ENCODE measurements at regions not wholly inside any gene's neighbourhood (a gene's known extent, or its start where the extent isn't known, plus 50 kb on each side); places are given as distances from the start of the nearest gene placed in this dataset.

DNA sequence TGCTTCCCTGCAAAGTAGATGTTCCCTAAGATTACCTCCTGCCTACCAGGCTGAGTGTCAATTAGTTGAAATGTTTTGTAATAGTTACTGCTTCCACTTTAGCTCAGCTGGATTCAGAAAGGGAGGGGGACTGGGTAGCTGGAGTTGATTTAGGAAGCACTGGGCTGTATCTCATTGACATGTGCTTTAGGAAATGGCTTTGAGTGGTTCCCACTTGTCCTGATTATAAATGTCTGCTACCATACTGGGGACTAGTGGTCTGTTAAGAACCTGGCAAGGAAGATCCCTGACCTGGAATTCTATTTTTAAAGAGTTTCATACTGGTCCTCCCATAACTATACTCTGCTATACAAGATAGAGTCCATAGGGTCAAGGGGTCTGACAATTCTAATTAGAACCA is 363.9 kb upstream of the PPP1R2C start:
- TF ChIP-seq, protein P1, sequence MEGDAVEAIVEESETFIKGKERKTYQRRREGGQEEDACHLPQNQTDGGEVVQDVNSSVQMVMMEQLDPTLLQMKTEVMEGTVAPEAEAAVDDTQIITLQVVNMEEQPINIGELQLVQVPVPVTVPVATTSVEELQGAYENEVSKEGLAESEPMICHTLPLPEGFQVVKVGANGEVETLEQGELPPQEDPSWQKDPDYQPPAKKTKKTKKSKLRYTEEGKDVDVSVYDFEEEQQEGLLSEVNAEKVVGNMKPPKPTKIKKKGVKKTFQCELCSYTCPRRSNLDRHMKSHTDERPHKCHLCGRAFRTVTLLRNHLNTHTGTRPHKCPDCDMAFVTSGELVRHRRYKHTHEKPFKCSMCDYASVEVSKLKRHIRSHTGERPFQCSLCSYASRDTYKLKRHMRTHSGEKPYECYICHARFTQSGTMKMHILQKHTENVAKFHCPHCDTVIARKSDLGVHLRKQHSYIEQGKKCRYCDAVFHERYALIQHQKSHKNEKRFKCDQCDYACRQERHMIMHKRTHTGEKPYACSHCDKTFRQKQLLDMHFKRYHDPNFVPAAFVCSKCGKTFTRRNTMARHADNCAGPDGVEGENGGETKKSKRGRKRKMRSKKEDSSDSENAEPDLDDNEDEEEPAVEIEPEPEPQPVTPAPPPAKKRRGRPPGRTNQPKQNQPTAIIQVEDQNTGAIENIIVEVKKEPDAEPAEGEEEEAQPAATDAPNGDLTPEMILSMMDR (conservative IDR thresholded peaks at IDR 0.05; ENCODE audit: low read depth in 2 of 2): no peak
- TF ChIP-seq EZH2phosphoT487 (IDR thresholded peaks at IDR 0.05; ENCODE audit: unreplicated experiment) (no peak), POLR2AphosphoS5 (IDR thresholded peaks at IDR 0.05; ENCODE audit: low read depth) (no peak), EZH2 (IDR thresholded peaks at IDR 0.05; ENCODE audit: low read depth, unreplicated experiment) (no peak), CREB1 (CRISPR knock-in tag; IDR thresholded peaks at IDR 0.05; ENCODE audit: low read depth) (no peak), ZNF331 (CRISPR knock-in tag; IDR thresholded peaks at IDR 0.05; ENCODE audit: low read depth) (no peak), JUNB (IDR thresholded peaks at IDR 0.05; ENCODE audit: unreplicated experiment) (no peak), STAT1 (IDR thresholded peaks at IDR 0.05; ENCODE audit: unreplicated experiment) (no peak), NANOG (IDR thresholded peaks at IDR 0.05; ENCODE audit: borderline replicate concordance) (no peak), ZNF114 (CRISPR knock-in tag; IDR thresholded peaks at IDR 0.05) (no peak)
- TF ChIP-seq, protein P2, sequence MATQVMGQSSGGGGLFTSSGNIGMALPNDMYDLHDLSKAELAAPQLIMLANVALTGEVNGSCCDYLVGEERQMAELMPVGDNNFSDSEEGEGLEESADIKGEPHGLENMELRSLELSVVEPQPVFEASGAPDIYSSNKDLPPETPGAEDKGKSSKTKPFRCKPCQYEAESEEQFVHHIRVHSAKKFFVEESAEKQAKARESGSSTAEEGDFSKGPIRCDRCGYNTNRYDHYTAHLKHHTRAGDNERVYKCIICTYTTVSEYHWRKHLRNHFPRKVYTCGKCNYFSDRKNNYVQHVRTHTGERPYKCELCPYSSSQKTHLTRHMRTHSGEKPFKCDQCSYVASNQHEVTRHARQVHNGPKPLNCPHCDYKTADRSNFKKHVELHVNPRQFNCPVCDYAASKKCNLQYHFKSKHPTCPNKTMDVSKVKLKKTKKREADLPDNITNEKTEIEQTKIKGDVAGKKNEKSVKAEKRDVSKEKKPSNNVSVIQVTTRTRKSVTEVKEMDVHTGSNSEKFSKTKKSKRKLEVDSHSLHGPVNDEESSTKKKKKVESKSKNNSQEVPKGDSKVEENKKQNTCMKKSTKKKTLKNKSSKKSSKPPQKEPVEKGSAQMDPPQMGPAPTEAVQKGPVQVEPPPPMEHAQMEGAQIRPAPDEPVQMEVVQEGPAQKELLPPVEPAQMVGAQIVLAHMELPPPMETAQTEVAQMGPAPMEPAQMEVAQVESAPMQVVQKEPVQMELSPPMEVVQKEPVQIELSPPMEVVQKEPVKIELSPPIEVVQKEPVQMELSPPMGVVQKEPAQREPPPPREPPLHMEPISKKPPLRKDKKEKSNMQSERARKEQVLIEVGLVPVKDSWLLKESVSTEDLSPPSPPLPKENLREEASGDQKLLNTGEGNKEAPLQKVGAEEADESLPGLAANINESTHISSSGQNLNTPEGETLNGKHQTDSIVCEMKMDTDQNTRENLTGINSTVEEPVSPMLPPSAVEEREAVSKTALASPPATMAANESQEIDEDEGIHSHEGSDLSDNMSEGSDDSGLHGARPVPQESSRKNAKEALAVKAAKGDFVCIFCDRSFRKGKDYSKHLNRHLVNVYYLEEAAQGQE (IDR thresholded peaks at IDR 0.05; ENCODE audit: unreplicated experiment): no peak
- TF ChIP-seq, protein P3, sequence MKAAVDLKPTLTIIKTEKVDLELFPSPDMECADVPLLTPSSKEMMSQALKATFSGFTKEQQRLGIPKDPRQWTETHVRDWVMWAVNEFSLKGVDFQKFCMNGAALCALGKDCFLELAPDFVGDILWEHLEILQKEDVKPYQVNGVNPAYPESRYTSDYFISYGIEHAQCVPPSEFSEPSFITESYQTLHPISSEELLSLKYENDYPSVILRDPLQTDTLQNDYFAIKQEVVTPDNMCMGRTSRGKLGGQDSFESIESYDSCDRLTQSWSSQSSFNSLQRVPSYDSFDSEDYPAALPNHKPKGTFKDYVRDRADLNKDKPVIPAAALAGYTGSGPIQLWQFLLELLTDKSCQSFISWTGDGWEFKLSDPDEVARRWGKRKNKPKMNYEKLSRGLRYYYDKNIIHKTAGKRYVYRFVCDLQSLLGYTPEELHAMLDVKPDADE (IDR thresholded peaks at IDR 0.05): no peak
- TF ChIP-seq, protein P4, sequence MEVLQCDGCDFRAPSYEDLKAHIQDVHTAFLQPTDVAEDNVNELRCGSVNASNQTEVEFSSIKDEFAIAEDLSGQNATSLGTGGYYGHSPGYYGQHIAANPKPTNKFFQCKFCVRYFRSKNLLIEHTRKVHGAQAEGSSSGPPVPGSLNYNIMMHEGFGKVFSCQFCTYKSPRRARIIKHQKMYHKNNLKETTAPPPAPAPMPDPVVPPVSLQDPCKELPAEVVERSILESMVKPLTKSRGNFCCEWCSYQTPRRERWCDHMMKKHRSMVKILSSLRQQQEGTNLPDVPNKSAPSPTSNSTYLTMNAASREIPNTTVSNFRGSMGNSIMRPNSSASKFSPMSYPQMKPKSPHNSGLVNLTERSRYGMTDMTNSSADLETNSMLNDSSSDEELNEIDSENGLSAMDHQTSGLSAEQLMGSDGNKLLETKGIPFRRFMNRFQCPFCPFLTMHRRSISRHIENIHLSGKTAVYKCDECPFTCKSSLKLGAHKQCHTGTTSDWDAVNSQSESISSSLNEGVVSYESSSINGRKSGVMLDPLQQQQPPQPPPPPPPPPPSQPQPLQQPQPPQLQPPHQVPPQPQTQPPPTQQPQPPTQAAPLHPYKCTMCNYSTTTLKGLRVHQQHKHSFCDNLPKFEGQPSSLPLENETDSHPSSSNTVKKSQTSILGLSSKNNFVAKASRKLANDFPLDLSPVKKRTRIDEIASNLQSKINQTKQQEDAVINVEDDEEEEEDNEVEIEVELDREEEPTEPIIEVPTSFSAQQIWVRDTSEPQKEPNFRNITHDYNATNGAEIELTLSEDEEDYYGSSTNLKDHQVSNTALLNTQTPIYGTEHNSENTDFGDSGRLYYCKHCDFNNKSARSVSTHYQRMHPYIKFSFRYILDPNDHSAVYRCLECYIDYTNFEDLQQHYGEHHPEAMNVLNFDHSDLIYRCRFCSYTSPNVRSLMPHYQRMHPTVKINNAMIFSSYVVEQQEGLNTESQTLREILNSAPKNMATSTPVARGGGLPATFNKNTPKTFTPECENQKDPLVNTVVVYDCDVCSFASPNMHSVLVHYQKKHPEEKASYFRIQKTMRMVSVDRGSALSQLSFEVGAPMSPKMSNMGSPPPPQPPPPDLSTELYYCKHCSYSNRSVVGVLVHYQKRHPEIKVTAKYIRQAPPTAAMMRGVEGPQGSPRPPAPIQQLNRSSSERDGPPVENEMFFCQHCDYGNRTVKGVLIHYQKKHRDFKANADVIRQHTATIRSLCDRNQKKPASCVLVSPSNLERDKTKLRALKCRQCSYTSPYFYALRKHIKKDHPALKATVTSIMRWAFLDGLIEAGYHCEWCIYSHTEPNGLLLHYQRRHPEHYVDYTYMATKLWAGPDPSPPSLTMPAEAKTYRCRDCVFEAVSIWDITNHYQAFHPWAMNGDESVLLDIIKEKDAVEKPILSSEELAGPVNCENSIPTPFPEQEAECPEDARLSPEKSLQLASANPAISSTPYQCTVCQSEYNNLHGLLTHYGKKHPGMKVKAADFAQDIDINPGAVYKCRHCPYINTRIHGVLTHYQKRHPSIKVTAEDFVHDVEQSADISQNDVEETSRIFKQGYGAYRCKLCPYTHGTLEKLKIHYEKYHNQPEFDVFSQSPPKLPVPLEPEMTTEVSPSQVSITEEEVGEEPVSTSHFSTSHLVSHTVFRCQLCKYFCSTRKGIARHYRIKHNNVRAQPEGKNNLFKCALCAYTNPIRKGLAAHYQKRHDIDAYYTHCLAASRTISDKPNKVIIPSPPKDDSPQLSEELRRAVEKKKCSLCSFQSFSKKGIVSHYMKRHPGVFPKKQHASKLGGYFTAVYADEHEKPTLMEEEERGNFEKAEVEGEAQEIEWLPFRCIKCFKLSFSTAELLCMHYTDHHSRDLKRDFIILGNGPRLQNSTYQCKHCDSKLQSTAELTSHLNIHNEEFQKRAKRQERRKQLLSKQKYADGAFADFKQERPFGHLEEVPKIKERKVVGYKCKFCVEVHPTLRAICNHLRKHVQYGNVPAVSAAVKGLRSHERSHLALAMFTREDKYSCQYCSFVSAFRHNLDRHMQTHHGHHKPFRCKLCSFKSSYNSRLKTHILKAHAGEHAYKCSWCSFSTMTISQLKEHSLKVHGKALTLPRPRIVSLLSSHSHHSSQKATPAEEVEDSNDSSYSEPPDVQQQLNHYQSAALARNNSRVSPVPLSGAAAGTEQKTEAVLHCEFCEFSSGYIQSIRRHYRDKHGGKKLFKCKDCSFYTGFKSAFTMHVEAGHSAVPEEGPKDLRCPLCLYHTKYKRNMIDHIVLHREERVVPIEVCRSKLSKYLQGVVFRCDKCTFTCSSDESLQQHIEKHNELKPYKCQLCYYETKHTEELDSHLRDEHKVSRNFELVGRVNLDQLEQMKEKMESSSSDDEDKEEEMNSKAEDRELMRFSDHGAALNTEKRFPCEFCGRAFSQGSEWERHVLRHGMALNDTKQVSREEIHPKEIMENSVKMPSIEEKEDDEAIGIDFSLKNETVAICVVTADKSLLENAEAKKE (CRISPR knock-in tag; IDR thresholded peaks at IDR 0.05): no peak

Data from GM23338 (cell line).